PC-9 (cell line): ENCODE measurements at regions not wholly inside any gene's neighbourhood (a gene's known extent, or its start where the extent isn't known, plus 50 kb on each side); places are given as distances from the start of the nearest gene placed in this dataset.

Experiments used
- BruUV-seq: library from RNA; stranded (reverse); fragments of 400-500 nt; replicated peaks from 2 replicates; lab custom pipeline; 2021; lab: Mats Ljungman, UMichigan
- CTCF ChIA-PET: fragments of 300-600 bp; sonication (Branson Sonifier 250); formaldehyde crosslinking; loops from one replicate; lab custom pipeline; 2022; ENCODE audit warnings: antibody characterized with exemption; lab: Charles Lee
- POLR2A ChIA-PET: fragments of 300-600 bp; sonication (Branson Sonifier 250); formaldehyde crosslinking; loops from one replicate; lab custom pipeline; 2022; ENCODE audit warnings: antibody characterized with exemption; ENCODE audit not compliant: unreplicated experiment; lab: Charles Lee
- DNase-seq, 2 experiments: peaks; one replicate each; pipeline versions ENCODE4 v3.0.0 to v3.0.0-alpha.2; 2015 to 2022; ENCODE audit warnings: mixed read lengths in 1 of 2
- H2AFZ ChIP-seq: fragments of 200-600 bp; sonication (generic); 2 replicates; pipeline ENCODE4 v1.8.1; 2017; ENCODE audit warnings: antibody characterized with exemption
- H3F3A ChIP-seq: fragments of 200-600 bp; sonication (generic); 2 replicates; pipeline ENCODE4 v1.8.1; 2017; ENCODE audit warnings: antibody characterized with exemption, mild to moderate bottlenecking, low read depth; ENCODE audit not compliant: insufficient read depth
- H3K27ac ChIP-seq: fragments of 200-600 bp; sonication (generic); 2 replicates; pipeline ENCODE4 v1.6.1; 2016; ENCODE audit warnings: mixed run types
- H3K27me3 ChIP-seq: fragments of 200-600 bp; sonication (generic); 2 replicates; pipeline ENCODE4 v1.6.1; 2016; ENCODE audit warnings: low read depth, mixed run types; ENCODE audit not compliant: insufficient read depth
- H3K36me3 ChIP-seq: fragments of 200-600 bp; sonication (generic); 2 replicates; pipeline ENCODE4 v1.6.1; 2016; ENCODE audit warnings: low read depth, mixed run types
- H3K4me1 ChIP-seq: fragments of 200-600 bp; sonication (generic); replicated peaks from 2 replicates; pipeline ENCODE4 v1.6.1; 2016; ENCODE audit warnings: mixed run types; ENCODE audit not compliant: insufficient read depth
- H3K4me2 ChIP-seq: fragments of 200-600 bp; sonication (generic); 2 replicates; pipeline ENCODE4 v1.6.1; 2017; ENCODE audit warnings: mixed run types
- H3K4me3 ChIP-seq: fragments of 200-600 bp; sonication (generic); 2 replicates; pipeline ENCODE4 v1.6.1; 2016; ENCODE audit warnings: mixed run types
- H3K79me2 ChIP-seq: fragments of 200-600 bp; sonication (generic); 2 replicates; pipeline ENCODE4 v1.6.1; 2017; ENCODE audit warnings: low read depth, mixed run types
- H3K9me2 ChIP-seq: fragments of 200-600 bp; sonication (generic); 2 replicates; pipeline ENCODE4 v1.8.1; 2017; ENCODE audit warnings: mild to moderate bottlenecking; ENCODE audit not compliant: insufficient read depth
- H3K9me3 ChIP-seq: fragments of 200-600 bp; sonication (generic); 2 replicates; pipeline ENCODE4 v1.8.1; 2016; ENCODE audit warnings: low read depth; ENCODE audit not compliant: insufficient read depth
- H4K20me1 ChIP-seq: fragments of 200-600 bp; sonication (generic); 2 replicates; pipeline ENCODE4 v1.8.1; 2017; ENCODE audit not compliant: insufficient read depth
- EZH2 ChIP-seq: fragments of 200-600 bp; sonication (generic); IDR thresholded peaks from 2 replicates; pipeline ENCODE4 v1.8.0; 2017; ENCODE audit warnings: antibody characterized with exemption, low read depth
- intact Hi-C: fragments of 100-400 bp; cut with micrococcal nuclease; formaldehyde crosslinking; loops from one replicate; pipeline ENCODE4 v1.10.0; 2022; ENCODE audit not compliant: unreplicated experiment
- TF ChIP-seq, protein P1 (sequence below): fragments of 200-600 bp; sonication (generic); conservative IDR thresholded peaks from 2 replicates; pipeline ENCODE4 v1.6.1; 2017; ENCODE audit warnings: mixed run types, antibody characterized with exemption, mild to moderate bottlenecking, moderate library complexity

DNA sequence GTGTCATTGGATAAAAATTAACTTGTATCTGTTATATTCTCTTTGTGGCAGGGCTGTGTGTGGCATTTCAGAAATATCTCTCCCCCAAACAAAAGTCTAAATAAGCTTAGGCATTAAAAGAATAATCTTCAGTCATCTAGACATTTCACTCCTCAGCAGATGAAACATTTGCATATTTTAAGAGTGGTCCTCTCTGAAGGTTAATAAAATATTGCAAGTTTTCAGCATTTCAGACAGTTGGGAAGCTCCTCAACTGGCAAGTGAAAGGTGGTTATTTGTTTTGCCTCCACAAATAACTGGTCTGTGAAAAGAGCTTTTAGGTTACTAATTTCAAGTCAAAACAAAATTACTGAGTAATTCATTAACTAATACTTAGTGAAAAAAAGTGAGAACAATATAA, 462.6 kb downstream of the EPHA4 start:
- Histone ChIP-seq H3F3A (no peaks in the 10 kb centered on the region), H3K4me2 (no peak overlapping the region), H3K4me3 (no peak overlapping the region), H3K9me2 (no peaks in the 10 kb centered on the region), H3K9me3 (no peaks in the 10 kb centered on the region), H4K20me1 (no peaks in the 10 kb centered on the region), H3K27ac (no peak overlapping the region), H3K36me3 (no peaks in the 10 kb centered on the region), H3K4me1 (no peaks in the 10 kb centered on the region), H3K79me2 (no peaks in the 10 kb centered on the region), H2AFZ (no peak overlapping the region), H3K27me3 (no peaks in the 10 kb centered on the region)
- TF ChIP-seq, protein P1, sequence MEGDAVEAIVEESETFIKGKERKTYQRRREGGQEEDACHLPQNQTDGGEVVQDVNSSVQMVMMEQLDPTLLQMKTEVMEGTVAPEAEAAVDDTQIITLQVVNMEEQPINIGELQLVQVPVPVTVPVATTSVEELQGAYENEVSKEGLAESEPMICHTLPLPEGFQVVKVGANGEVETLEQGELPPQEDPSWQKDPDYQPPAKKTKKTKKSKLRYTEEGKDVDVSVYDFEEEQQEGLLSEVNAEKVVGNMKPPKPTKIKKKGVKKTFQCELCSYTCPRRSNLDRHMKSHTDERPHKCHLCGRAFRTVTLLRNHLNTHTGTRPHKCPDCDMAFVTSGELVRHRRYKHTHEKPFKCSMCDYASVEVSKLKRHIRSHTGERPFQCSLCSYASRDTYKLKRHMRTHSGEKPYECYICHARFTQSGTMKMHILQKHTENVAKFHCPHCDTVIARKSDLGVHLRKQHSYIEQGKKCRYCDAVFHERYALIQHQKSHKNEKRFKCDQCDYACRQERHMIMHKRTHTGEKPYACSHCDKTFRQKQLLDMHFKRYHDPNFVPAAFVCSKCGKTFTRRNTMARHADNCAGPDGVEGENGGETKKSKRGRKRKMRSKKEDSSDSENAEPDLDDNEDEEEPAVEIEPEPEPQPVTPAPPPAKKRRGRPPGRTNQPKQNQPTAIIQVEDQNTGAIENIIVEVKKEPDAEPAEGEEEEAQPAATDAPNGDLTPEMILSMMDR = no peak
- no peak for TF ChIP-seq EZH2
- ChIA-PET CTCF (no interaction called here), POLR2A (no interaction called here)
- DNase-seq = no peak
- no TSS peak for BruUV-seq
- intact Hi-C loops = no loop called here

DNA sequence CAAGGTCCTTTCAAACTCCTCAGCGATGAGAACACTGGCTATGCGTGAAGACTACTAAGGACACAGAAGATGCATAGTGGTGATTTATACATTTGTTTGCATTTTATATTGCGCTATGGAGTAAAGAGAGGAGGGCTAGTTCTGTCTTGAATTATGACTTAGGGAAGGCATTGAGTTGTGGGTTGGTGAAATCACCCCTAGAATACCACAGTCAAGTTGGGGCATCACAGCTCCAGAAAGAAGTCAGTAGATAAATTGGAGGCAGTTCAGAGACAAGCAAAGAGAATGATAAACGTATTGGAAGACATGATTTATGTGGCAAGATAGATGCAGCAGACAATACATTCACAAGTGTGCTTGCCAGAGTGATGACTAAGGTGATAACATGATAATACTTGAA, 460.4 kb downstream of the EPHA4 start:
- POLR2A ChIA-PET = no interaction called here
- no peak overlapping the region for H3K4me2 ChIP-seq

DNA sequence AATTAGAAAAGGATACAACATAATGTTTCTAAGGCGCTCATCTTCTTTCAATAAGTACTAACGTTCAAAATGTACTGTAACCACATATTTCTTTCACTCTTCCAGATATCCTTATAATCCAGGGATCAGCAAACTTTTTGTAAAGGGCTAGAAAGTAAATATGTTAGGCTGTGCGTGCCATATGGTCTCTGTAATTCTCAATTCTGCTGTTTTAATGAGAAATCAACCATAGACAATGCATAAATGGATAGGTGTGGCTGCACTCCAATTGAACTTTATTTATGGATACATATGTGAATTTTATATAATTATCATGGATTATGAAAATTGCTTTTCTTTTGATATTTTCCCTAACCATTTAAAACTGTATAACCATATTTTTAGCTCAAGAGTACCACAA, 459.4 kb downstream of the EPHA4 start:
- Histone ChIP-seq H3K27me3 (no peaks in the 10 kb centered on the region), H3K79me2 (no peaks in the 10 kb centered on the region), H3K27ac (no peak overlapping the region), H2AFZ (no peak overlapping the region), H3K9me3 (no peaks in the 10 kb centered on the region), H3K36me3 (no peaks in the 10 kb centered on the region), H4K20me1 (no peaks in the 10 kb centered on the region), H3K4me3 (no peak overlapping the region), H3F3A (no peaks in the 10 kb centered on the region), H3K4me1 (no peaks in the 10 kb centered on the region), H3K9me2 (no peaks in the 10 kb centered on the region), H3K4me2 (no peak overlapping the region)
- intact Hi-C loops = no loop called here
- TF ChIP-seq EZH2 = no peak
- TF ChIP-seq, protein P1 = no peak
- ChIA-PET POLR2A (no interaction called here), CTCF (no interaction called here)
- no peak for DNase-seq
- BruUV-seq = no TSS peak

More for the DNA sequence above, 460.4 kb downstream of the EPHA4 start:
- H3K27me3 ChIP-seq = no peaks in the 10 kb centered on the region
- no TSS peak for BruUV-seq
- no peaks in the 10 kb centered on the region for H3K36me3 ChIP-seq
- H3K4me3 ChIP-seq = no peak overlapping the region
- no peak for TF ChIP-seq EZH2
- TF ChIP-seq, protein P1 = no peak
- CTCF ChIA-PET = no interaction called here
- no peaks in the 10 kb centered on the region for H3K79me2 ChIP-seq
- no peaks in the 10 kb centered on the region for H4K20me1 ChIP-seq
- H3F3A ChIP-seq = no peaks in the 10 kb centered on the region
- H3K4me1 ChIP-seq = no peaks in the 10 kb centered on the region
- H3K9me3 ChIP-seq = no peaks in the 10 kb centered on the region
- H2AFZ ChIP-seq = no peak overlapping the region
- H3K27ac ChIP-seq = no peak overlapping the region
- no peak for DNase-seq
- intact Hi-C loops = no loop called here
- H3K9me2 ChIP-seq = no peaks in the 10 kb centered on the region
